ENCODE measurements at regions not wholly inside any gene's neighbourhood (a gene's known extent, or its start where the extent isn't known, plus 50 kb on each side); places are given as distances from the start of the nearest gene placed in this dataset.

DNA sequence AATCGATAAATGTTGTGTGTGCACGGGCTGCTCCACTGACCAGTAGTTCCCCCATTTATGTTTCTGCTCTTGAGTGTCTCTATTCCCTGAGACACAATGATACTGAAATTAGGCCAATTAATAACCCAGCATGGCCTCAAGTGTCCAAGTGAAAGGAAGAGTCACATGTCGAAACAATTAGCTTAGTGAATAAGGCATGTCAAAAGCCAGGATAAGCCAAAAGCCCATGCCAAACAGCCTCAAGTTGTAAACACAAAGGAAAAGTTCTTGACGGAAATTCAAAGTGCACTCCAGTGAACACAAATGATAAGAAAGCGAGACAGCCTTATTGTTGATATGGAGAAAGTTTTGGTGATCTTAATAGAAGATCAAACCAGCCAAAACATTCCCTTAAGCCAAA, 167.1 kb upstream of the C1QTNF7 start:
- Histone ChIP-seq H3K27me3 (no peaks in the 10 kb centered on the region), H3K9me3 (no peaks in the 10 kb centered on the region), H3K4me1 (no peaks in the 10 kb centered on the region), H3K27ac (no peak overlapping the region), H3K4me3 (no peak overlapping the region), H3K36me3 (no peaks in the 10 kb centered on the region)
- ATAC-seq (no peak), DNase-seq (no peak)
- in situ Hi-C loops (cut with MboI; ENCODE audit: low sequenced_read_pairs in 4 of 4) (no loop called here), intact Hi-C loops (cut with DNase I; ENCODE audit: low total_unique reads) (no loop called here)
- TF ChIP-seq, protein P1, sequence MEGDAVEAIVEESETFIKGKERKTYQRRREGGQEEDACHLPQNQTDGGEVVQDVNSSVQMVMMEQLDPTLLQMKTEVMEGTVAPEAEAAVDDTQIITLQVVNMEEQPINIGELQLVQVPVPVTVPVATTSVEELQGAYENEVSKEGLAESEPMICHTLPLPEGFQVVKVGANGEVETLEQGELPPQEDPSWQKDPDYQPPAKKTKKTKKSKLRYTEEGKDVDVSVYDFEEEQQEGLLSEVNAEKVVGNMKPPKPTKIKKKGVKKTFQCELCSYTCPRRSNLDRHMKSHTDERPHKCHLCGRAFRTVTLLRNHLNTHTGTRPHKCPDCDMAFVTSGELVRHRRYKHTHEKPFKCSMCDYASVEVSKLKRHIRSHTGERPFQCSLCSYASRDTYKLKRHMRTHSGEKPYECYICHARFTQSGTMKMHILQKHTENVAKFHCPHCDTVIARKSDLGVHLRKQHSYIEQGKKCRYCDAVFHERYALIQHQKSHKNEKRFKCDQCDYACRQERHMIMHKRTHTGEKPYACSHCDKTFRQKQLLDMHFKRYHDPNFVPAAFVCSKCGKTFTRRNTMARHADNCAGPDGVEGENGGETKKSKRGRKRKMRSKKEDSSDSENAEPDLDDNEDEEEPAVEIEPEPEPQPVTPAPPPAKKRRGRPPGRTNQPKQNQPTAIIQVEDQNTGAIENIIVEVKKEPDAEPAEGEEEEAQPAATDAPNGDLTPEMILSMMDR (IDR thresholded peaks at IDR 0.05 in 4 of 5, conservative IDR thresholded peaks at IDR 0.05 in 1 of 5) = no peak
- TF ChIP-seq POLR2A (IDR thresholded peaks at IDR 0.05) = no peak

DNA sequence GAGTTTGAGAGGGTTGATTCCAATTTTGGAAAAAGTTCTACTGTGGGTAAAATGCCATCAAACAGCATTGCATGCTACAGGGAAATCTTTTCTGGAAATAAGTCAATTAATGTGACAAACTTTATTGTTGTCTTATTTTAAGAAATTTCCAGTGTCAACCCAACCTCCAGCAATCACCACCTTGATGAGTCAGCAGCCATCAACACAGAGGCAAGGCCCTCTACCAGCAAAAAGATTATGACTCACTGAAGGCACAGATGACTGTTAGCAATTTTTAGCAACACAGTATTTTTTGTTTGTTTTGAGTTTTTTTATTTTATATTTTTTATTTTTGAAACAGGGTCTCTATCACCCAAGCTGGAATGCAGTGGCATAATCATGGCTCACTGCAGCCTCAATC, 165.4 kb upstream of the C1QTNF7 start:
- intact Hi-C loops (cut with DNase I; ENCODE audit: low total_unique reads) (no loop called here), in situ Hi-C loops (cut with MboI; ENCODE audit: low sequenced_read_pairs in 4 of 4) (no loop called here)
- DNase-seq = no peak
- Histone ChIP-seq H3K4me3 (no peak overlapping the region), H3K36me3 (no peaks in the 10 kb centered on the region), H3K27me3 (no peaks in the 10 kb centered on the region), H3K27ac (no peak overlapping the region), H3K9me3 (no peaks in the 10 kb centered on the region), H3K4me1 (no peaks in the 10 kb centered on the region)
- TF ChIP-seq POLR2A (IDR thresholded peaks at IDR 0.05) = no peak
- TF ChIP-seq, protein P1 (IDR thresholded peaks at IDR 0.05 in 4 of 5, conservative IDR thresholded peaks at IDR 0.05 in 1 of 5) = no peak
- ATAC-seq = no peak

- ATAC-seq = no peak
- in situ Hi-C loops (cut with MboI; ENCODE audit: low sequenced_read_pairs in 4 of 4) (no loop called here), intact Hi-C loops (cut with DNase I; ENCODE audit: low total_unique reads) (no loop called here)
- Histone ChIP-seq H3K27ac (no peak overlapping the region), H3K9me3 (no peaks in the 10 kb centered on the region), H3K27me3 (no peaks in the 10 kb centered on the region), H3K36me3 (no peaks in the 10 kb centered on the region), H3K4me3 (no peak overlapping the region), H3K4me1 (no peaks in the 10 kb centered on the region)
- no peak for DNase-seq
- TF ChIP-seq, protein P1 (IDR thresholded peaks at IDR 0.05 in 4 of 5, conservative IDR thresholded peaks at IDR 0.05 in 1 of 5) = no peak
- TF ChIP-seq POLR2A (IDR thresholded peaks at IDR 0.05) = no peak
Observed at GRCh38 chr4:15270201-15270600, 157.6 kb upstream of the C1QTNF7 start.

DNA sequence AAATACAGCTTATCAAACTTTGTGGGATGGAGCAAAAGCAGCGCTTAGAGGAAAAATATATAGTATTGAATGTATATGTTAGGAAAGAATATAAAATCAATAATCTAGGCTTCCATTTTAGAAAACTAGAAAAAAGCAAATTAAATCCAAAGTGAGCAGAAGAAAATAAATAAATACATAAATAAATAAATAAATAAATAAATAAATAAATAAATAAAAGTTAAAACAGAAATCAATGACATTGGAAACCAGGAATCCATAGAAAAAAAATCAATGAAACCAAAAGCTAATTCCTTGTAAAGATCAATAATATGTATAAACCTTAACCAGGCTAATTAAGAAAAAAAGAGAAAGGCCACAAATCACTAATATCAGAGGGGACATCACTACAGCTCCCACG, 141.8 kb upstream of the C1QTNF7 start:
- intact Hi-C loops (cut with DNase I; ENCODE audit: low total_unique reads) (no loop called here), in situ Hi-C loops (cut with MboI; ENCODE audit: low sequenced_read_pairs in 4 of 4) (no loop called here)
- Histone ChIP-seq H3K27me3 (no peaks in the 10 kb centered on the region), H3K36me3 (no peaks in the 10 kb centered on the region), H3K9me3 (no peaks in the 10 kb centered on the region), H3K27ac (no peak overlapping the region), H3K4me1 (no peaks in the 10 kb centered on the region), H3K4me3 (no peak overlapping the region)
- ATAC-seq (no peak), DNase-seq (no peak)
- TF ChIP-seq, protein P1 (IDR thresholded peaks at IDR 0.05 in 4 of 5, conservative IDR thresholded peaks at IDR 0.05 in 1 of 5) = no peak

DNA sequence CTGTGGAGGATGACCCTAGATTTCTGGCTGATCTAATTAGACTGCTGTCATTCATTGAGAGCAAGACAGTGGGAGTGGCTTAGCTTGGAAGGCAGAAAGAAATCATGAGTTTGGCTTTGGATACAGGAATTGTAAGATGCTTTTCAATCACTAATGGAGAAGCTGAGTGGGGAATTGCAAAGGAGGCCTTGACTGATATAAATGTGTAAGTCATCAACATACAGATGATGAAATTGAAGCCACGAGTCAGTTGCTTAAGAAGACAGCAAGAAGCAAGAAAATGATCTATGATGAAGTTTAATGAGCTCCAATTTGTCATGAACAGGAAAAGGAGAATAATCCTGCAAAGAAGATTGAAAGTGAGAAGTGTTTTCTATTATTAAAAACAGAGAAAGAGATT, 136.7 kb upstream of the C1QTNF7 start:
- no peaks in the 10 kb centered on the region for H3K27me3 ChIP-seq
- DNase-seq = no peak
- H3K4me3 ChIP-seq = no peak overlapping the region
- H3K27ac ChIP-seq = no peak overlapping the region
- TF ChIP-seq, protein P1 (IDR thresholded peaks at IDR 0.05 in 4 of 5, conservative IDR thresholded peaks at IDR 0.05 in 1 of 5) = no peak
- no peak for TF ChIP-seq POLR2A (IDR thresholded peaks at IDR 0.05)
- ATAC-seq = no peak
- H3K4me1 ChIP-seq = no peaks in the 10 kb centered on the region
- no peaks in the 10 kb centered on the region for H3K9me3 ChIP-seq
- in situ Hi-C loops (cut with MboI; ENCODE audit: low sequenced_read_pairs in 4 of 4) = no loop called here
- intact Hi-C loops (cut with DNase I; ENCODE audit: low total_unique reads) = no loop called here
- H3K36me3 ChIP-seq = no peaks in the 10 kb centered on the region

All from gastrocnemius medialis (tissue), 4 donors.